ENCODE measurements at regions not wholly inside any gene's neighbourhood (a gene's known extent, or its start where the extent isn't known, plus 50 kb on each side); places are given as distances from the start of the nearest gene placed in this dataset.

- POLR2A ChIA-PET (ENCODE audit: partially characterized antibody), result no interaction called here
- FAIRE-seq (no peak), DNase-seq (ENCODE audit: low read depth in 1 of 2, low spot score in 2 of 2) (no peak)
- Histone ChIP-seq H2BK12ac (ENCODE audit: low read depth, low read length) (no peak overlapping the region), H3K9ac (replicated peaks in 1 of 4; ENCODE audit: extremely low read depth in 1 of 4, low read depth in 3 of 4, low read length in 3 of 4) (peak overlapping the region in 1 of 4 experiments; percentile 23; a peak in 2 of 7 replicates), H3K4me2 (ENCODE audit: insufficient read depth in 1 of 2, low read depth in 2 of 2, low read length in 2 of 2) (no peak overlapping the region), H2BK120ac (replicated peaks; ENCODE audit: low read depth, low read length) (no peak overlapping the region), H2BK20ac (ENCODE audit: low read length) (no peak overlapping the region), H3K27ac (ENCODE audit: low read depth, low read length) (no peak overlapping the region), H2BK5ac (ENCODE audit: low read depth, low read length) (no peak overlapping the region), H3K27me3 (replicated peaks in 1 of 4; ENCODE audit: control insufficient read depth in 3 of 4, extremely low read depth in 1 of 4, insufficient read depth in 3 of 4, low read length in 3 of 4) (no peaks in the 10 kb centered on the region), H3K9me3 (ENCODE audit: insufficient read depth in 2 of 2, low read depth in 1 of 2, low read length in 1 of 2) (no peaks in the 10 kb centered on the region), H2BK15ac (ENCODE audit: low read length) (no peak overlapping the region), H2AK5ac (ENCODE audit: low read depth, low read length) (no peak overlapping the region), H3K4ac (replicated peaks; ENCODE audit: insufficient read length, low read depth, low read length) (no peak overlapping the region), H4K5ac (ENCODE audit: insufficient read length, low read depth, low read length) (no peak overlapping the region), H4K91ac (replicated peaks; ENCODE audit: insufficient read length, low read length) (no peak overlapping the region), H3K23me2 (ENCODE audit: low read depth, low read length) (no peaks in the 10 kb centered on the region), H3K18ac (ENCODE audit: extremely low read depth, low read length) (no peak overlapping the region), H3K4me1 (replicated peaks in 1 of 4; ENCODE audit: control insufficient read depth in 3 of 4, insufficient read depth in 4 of 4, low read length in 3 of 4) (peaks cover 0 to 5% (median 3%) of the 10 kb centered on the region in 4 experiments; a peak in 4 of 7 replicates), H3K4me3 (ENCODE audit: extremely low read depth in 1 of 4, insufficient read depth in 2 of 4, low read depth in 3 of 4, low read length in 4 of 4) (no peak overlapping the region), H3K23ac (ENCODE audit: insufficient read length) (no peak overlapping the region), H3K14ac (ENCODE audit: insufficient read length) (no peak overlapping the region), H3K79me2 (ENCODE audit: control insufficient read depth in 1 of 2, insufficient read depth in 2 of 2, low read length in 2 of 2) (no peaks in the 10 kb centered on the region), H3K79me1 (ENCODE audit: low read depth, low read length) (no peaks in the 10 kb centered on the region), H4K8ac (ENCODE audit: extremely low read depth, insufficient read depth, low read length) (no peak overlapping the region), H3K36me3 (ENCODE audit: control insufficient read depth in 2 of 4, insufficient read depth in 4 of 4, low read length in 3 of 4) (no peaks in the 10 kb centered on the region), H3K56ac (replicated peaks; ENCODE audit: insufficient read length, low read depth, low read length) (no peak overlapping the region), H2AFZ (ENCODE audit: low read length) (peak overlapping the region; percentile 57; the same call in 1 of the 2 replicates), H4K20me1 (replicated peaks in 1 of 2; ENCODE audit: control insufficient read depth in 1 of 2, insufficient read depth in 2 of 2, low read length in 2 of 2) (no peaks in the 10 kb centered on the region)
- no peak for TF ChIP-seq ASH2L (IDR thresholded peaks at IDR 0.05; ENCODE audit: low read length)
- CTCF ChIA-PET (ENCODE audit: partially characterized antibody), result interaction anchor here (0.5 to 0.6 kb wide), 4 partner anchors 364 to 978 kb away, joined by 3 to 5 read pairs (median 3); no protein-coding TSS in a partner anchor
- 83% methylated on average over 12 of the region's 12 CpGs; no CpG with 5 or more reads in 1 of the 2 experiments for WGBS, 2 experiments (ENCODE audit: extremely low coverage in 1 of 2, insufficient coverage in 1 of 2, insufficient read length in 1 of 2, insufficient replicate concordance in 2 of 2, low coverage in 1 of 2, low lambda C conversion rate in 2 of 2, missing lambda C conversion rate in 1 of 2)
Observed at GRCh38 chr6:134520181-134521115, 202.5 kb upstream of the SGK1 start.
